Fibroblast of skin of scalp (primary cell): ENCODE measurements at regions not wholly inside any gene's neighbourhood (a gene's known extent, or its start where the extent isn't known, plus 50 kb on each side); places are given as distances from the start of the nearest gene placed in this dataset.
A peak's percentile ranks its signal among the peaks of the same experiment; 100 is the strongest.

Experiments
- DNase-seq: peaks from one replicate; pipeline ENCODE4 v3.0.0-alpha.2; 2013

DNA sequence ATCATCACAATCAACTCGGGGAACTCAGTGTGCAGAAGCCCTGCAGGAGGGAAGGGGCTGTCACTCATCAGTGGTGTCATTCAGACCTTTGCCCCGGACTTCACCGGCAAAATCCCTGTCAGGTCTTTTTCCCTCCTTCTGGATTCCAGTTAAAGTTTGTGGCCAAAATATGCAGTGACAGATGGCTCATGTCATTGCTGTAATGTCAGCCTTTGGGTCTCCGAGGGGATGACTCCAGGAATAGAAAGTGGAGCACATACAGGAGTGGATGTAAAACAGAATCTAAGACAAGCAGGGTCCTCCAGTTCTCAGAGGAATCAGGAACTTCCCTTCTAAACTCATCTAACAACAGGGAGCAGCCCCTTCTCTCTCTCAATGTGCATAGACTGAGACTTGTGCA lies 130.3 kb upstream of the RASSF8 start:
- DNase-seq, result no peak

DNA sequence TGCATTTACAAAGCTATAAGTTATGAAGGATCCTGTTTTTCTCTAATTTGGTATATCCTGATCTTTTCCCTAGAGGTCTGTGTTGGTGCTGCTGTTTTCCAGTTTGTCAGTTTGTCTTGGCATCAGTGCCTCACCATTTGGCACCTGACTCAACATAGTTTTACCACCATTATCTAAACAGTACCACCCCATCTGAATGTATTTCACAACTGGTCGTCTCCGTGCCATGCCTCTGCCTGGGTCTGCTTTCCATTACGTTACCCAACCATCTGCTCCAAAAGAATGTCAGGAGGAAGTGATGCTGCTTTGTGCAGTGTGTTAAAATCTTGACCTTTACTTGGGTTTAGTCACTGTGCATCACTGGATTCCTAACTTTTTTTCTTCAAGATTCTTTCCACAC lies 129.3 kb upstream of the RASSF8 start:
- peak; percentile 97 for DNase-seq

DNA sequence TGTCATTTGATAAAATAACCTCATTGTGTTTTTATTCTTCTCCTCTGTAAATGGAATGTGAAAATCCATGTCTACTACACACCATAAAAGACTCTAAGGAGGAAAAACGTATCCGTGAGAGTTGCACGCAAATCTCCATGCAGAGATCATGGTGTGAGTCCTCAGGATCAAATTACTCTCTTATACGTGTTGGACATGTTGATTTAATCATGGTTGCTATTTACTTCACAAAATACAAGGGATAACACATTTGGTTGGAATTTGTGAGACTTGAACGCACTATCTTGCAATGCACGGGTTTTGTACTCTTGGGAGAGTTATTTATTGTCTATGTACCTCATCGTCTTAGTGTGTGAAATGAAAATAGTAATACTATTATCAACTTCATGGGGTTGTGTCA lies 128.0 kb upstream of the RASSF8 start:
- peak; percentile 93 for DNase-seq

DNA sequence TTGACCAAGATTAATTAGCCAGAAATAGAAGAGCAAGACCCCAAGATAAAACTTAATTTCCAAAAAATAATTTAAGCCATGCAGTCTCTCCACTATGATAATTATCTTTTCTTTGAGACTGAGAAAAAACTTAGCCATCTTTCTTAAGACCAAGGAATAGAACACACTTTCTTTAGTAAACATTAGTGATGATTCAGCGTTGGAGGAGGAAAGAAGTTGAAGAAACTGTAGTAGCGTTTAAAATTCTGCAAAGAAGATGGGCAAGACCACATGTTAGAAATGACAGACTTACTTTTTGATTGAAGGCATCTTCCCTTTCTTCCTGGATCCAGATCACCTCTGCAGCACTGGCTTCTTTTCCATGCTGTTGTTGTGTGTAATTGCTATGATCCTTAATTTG lies 124.8 kb upstream of the RASSF8 start:
- no peak for DNase-seq

DNA sequence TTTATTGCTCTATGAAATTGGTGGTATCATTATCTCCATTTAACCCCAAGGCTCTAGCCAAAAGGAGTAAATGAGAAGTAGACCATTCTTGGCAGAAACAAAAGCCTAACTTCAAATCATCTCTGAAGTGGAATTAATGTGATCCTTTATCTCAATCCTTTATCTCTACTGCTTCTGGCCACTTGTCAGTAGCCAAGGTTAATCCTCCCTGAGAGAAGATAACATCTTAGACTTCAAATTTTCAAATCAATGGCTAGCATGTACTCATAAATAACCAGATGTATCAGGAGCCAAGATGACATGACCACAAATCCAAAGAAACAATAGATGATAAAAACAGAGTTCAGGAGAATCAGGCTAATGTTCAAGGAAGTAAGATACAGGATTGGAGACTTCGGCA lies 123.1 kb upstream of the RASSF8 start:
- DNase-seq, result no peak

DNA sequence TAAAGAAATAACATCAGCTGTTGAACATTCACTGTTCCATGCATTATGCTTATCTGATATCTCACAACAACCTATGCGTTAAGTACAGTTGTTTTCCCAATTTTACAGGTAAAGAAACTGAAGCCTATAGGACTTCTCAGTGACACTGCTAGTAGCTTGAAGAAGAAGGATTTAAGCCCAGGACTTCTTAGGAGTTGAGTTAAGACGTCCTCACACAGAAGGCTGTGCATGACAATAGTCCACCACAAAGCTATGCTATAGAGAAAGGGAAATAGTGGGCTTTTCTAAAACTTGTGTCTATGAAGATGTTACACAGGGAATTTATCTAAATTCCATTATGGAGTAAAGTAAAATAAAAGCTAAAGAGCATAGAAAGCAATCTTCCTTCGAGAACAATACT lies 120.5 kb upstream of the RASSF8 start:
- no peak for DNase-seq

DNA sequence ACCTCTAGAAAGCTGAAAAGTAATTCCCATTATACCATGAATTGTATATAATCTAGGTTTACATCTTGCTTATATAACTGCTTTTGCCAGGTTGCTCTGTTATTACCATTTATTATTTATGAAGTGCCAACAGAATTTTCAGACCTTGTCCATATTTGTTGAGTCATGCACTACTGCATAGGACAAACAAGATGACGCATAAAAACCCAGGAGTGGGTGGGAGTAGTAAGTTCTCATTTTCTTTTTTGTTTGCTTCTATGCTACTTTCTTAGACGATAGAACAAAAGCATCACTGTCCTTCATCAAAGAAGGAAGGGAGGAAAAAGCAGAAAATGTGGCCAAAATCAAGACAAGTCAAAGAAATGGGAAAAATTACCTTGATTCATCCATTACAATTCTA lies 119.0 kb upstream of the RASSF8 start:
- no peak for DNase-seq

DNA sequence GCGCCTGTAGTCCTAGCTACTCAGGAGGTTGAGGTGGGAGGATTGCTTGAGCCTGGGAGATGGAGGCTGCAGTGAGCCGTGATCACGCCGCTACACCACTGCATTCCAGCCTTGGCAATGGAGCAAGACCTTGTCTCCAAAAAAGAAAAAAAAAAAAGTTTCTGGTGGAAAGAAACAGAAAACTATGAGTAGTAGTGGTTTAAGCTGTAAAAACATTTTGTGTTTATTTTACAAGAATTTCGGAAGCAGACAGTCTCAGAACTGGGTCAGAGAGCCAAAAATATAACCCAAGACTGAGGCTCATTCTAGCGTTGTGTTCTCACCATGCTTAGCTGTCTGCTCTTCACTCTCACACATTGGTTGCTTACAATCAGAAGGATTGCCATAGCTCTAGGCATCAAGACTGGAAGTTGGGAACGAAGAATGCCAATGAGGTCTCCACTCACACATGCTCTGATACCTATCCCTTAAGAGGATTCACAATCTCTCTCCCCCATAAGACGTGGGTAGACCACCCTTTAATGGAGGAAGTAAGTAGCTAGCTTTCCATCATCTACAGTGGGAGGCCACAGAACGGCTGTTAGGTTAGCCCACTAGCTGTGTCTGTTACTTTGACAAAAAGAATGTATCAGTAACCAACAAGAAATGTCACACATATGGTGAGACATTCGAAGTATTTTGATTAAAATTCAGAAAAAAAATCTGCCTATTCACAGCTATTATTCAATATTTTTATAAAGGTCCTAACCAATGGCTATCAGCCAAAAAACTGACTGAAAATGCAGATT lies 117.6 kb upstream of the RASSF8 start:
- peak; percentile 86 for DNase-seq

DNA sequence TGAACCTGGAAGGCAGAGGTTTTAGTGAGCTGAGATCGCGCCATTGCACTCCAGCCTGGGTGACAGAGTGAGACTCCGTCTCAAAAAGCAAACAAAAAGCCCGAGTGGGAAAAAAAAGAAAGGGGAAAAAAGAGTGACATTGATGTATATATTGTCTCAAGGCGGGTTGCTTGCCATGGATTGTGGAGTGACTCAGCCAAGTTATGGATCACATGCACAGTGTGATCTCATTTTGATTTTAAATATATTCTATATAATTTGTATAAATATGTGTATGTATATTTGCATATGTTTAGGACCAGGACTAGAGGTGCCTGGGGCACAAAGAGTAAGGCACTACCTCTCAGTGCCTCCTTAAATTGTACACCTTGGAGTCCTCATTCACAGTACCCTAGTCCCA lies 116.2 kb upstream of the RASSF8 start:
- no peak for DNase-seq

DNA sequence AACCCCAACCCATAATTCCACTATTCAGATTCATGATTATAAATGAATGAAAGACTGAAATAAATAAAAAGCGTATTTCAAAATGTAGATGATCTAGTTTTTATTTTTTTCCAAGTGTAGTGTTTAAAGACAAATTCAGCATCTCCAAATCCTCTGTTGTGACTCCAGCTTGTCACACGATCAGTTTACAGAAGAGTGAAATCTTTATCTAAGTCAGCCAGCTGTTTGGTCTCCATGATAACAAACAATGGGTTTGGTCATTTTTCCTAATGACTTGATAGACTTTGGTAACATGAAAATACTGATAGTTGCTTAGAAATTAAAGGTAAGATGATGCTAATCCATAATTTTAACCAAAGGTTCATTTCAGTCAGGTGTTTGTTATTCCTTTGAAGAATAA lies 114.5 kb upstream of the RASSF8 start:
- no peak for DNase-seq

DNA sequence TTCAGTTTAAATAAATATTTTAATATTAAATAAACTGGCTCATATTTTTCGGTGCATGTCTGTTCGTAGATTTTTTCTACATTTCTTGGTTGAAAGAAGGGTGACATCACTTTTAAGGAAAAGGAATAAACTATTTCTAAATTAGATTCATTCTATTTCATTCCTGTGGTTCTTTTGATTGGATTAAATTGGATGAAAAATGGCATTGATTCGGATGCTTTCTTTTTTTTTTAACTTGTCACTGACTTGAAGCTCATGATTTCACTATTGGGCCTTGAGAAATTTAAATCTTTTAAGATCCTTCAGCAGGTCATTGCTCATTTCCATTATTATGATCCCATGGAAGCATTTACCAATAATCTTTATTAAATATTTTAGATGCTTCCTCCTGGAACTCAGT lies 113.1 kb upstream of the RASSF8 start:
- DNase-seq, result no peak

DNA sequence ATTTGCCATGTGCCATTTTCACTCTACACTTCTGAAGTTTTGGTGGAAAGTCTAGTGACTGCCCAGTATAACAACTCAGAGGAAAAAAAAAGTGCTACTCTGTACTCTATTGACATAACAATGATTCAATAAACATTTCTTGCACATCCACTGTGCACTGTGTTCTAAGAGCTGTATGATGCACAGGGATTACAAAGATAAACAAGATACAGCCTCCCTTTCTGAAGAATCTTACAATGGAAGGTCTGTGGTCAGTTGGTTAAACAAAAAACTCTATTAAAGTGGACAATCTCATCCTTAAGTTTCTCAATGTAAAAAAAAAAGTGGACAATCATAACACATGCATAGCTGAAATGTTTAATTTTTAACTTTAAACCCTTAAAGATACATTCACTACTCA lies 105.7 kb upstream of the RASSF8 start:
- no peak for DNase-seq

DNA sequence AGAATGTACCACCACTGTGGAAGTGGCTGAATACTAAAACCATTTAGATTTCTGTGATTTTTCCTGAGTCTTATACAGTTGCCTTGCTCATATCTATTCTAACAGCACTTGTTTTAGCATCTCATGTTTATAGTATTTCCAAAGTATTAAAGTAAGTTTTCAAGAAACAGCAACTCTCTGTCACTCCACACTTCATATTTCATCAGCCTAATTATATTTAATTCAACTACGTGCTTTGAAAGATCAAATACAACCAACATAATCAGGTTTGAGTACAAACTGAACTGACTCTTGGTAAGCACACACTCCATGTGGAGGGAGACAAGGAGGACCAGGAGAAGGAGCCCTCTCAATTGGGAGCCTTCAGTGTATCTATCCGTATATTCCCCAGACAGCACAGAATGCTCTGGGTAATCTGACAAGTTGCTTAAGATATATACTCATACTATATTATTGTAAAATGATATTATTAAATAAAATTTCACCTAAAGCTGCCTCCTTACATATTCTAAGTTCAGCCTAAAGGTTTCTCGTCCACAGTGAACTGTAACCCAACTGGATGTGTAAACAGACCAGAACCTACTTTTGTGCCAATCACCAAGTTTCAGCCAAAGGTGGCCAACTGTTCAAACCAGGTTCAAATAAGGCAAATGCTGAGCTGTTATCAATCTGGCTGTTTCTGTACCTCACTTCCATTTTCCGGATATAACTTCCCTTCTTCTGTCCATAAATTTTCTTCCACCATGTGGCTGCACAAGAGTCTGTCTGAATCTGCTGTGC lies 105.0 kb upstream of the RASSF8 start:
- no peak for DNase-seq

DNA sequence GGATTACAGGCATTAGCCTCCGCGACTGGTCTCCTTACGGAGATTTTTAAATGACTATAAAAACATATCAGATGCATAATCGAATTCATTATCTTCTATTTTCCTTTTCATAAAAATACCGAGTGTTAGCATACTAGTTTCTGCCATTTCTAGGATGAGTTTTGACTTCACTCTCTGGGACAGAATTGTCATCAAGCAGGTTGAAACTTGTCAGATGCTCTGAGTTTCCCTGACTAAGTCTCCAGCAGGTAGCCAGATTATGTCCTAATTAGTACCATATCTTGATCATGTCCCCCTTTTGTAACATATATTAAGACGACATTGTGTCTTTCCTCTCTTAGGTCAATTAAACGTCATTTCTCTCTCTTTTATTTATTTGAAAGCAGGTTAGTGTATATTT lies 103.5 kb upstream of the RASSF8 start:
- DNase-seq, result no peak

DNA sequence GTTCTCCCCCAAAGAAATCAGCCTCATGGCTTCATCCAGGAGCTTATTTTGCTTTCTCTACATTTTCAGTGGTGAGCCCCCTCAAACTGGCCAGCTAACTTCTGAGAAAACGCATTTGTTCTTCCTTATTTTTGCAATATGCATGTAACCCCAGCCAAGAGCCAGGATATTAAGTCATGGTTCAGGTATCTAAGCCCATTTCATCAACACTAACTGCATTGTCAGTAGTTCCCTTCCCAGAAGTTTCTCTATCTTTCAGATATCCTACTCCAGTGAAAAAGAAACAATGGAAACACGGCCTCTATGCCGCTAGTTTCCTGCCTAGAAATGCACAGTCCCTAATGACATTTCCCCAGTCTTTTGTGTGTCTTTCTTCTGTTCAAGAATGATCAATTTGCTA lies 102.8 kb upstream of the RASSF8 start:
- DNase-seq, result peak; percentile 21

DNA sequence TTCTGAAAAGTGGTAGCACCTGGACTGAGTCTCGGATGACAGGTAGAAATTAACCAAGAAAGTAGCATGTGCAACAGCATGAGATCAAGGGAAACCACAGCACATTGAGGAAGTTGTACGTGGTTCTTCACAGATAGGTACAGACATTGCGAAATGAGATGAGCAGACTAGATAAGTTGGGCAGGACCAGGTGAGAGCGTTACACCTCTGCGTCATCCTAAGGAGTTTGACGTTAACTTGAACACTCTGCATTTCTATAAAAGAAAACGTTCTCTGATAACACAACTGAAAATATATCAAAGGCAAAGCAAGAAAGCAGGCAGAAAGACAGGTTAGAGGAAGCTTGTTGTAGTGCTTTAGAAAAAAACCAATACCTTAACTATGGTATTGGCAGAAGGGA lies 98.5 kb upstream of the RASSF8 start:
- no peak for DNase-seq

DNA sequence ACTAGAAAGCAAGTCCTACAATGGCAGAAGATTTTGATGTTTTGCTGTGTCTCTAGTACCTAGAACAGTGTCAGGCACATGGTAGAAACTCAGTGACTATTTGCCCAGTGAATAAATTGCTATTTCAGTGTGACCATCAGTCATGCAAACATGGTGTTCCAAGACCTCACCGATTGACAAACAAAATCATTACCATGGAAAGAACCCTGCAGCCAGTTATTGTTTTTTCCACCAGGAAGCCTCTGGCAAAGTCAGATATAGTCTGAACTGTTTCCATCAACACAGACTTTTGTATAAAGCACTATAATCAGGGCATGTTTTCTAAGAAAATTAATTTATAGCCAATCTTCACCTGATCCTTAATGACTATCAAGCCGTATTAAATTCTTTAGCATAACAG lies 97.3 kb upstream of the RASSF8 start:
- DNase-seq, result no peak

DNA sequence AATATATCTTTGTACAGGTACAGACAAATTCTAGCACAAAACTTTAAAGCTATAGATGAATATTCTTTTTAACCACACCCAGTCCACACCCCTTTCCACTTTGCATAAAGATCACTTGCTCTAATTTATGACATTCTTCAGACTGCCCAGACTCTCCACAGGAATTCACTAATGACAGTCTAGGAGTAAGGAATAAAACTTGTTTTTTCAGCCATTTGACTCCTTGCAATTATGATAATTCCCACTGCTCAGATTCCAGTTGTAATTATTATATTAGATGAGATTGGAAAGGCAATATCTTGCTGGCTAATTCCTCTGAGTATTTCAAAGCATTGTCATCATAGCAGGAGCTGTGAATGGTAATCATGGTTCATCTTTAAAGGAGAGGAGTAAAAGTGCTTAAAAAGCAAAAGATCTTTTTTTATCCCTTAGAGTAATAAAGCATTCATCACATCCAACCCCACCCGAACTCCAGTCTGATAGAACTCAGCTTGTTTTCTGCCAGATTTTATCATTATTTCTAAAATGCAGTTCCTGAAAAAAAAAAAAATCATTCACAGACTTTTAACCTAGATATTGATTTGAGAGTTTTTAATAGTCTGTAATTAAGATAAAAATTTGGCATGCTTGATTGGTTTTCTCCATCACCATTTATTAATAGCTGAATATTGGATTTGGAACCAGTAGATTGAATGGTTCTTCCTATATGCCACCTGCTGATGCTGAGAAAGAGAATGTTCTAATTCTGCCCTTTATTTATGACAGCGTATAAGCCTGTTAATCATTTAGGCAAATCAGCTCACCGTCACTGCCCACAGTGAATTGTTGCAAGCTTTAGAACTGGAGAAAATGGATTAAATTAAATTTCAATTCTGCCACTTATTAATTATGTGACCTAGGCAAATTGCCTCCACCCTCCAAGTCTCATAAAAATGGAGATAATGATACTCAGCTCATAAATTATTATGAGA lies 93.9 kb upstream of the RASSF8 start:
- peak; percentile 34 for DNase-seq

DNA sequence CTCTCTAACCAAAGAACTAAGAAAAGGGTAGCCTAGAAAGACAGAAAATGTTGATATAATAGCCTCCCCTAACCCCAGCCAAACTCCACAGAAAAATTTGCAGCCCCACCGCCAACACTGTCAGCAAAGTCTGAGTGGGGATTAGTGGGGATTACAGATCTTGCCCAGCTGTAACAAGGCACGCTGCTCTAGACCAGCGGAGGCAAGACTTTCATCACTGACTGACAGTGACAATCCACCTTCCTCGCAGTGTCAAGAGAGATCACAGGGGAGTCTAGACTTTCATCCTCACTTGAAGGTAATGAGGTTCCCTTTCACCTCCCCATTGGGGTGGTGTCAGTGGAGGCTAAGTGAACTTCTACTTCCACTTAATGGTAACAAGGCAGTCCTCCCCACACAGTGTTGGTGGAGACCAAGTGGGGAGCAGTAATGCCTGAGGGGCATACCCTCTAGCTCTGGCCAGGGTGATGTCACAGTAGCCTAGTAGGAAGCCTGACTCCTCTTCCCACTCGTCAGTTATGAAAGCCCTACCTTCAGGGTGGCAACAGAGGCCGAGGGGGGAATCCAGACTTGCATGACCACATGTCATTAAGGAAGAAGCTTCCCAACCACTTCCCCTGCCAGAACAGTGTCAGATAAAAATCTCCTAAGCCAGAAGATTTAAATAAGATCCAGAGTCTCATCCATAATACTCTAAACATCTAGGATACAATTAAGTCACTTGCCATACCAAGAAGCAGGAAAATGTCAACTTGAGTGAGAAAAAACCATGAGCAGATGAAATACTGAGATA lies 91.7 kb upstream of the RASSF8 start:
- DNase-seq, result no peak

DNA sequence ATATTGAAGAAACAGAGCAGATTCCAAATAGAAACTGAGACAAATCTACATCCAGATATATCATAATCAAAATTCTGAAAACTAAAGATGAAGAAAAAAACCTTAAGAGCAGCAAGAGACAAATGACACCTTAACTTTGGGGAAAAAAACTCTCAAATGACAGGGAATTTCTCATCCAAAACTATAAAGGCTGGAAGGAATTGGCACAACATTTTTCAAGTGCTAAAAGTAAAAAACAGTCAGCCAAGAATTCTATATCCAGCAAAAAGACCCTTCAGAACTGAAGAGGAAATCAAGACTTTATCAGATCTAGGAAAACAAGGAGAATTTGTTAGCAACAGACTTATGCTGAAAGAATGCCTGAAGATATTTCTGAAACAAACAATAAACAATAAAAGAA lies 90.3 kb upstream of the RASSF8 start:
- DNase-seq, result no peak

DNA sequence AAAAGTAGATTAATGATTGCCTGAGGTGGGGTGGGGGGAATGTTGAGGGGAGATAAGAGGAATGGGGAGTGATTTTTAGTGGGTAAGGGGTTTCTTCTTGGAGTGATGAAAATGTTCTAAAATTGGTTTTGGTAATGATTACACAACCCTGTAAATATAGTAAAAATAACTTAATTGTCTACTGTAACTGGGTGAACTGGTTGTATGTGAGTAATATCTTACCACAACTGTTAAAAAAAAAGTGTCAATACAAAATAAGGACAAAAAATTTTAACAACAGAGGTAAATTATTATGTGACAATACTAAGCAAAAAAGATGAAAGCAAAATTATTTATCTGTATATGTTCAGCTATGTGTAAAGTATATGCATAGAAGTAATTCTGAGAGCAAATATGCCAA lies 86.3 kb upstream of the RASSF8 start:
- no peak for DNase-seq

DNA sequence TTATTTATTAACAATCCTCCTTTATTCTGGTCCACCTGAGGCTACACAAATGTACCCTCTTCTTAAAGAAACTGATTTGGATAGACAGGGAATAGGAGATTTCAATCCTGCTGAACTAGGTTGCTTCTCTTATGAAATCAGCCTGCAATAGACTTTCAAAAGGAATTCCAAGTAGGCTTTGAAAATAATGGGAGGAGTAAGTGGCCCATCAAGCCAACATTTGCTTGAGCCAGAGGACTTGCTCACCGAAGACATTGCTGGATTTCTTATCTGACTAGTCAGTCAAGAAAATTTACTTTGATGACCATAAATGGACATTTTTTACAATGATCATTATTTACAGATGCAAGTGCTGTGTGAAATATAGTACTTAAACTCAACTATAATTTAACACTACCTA lies 82.8 kb upstream of the RASSF8 start:
- peak; percentile 7 for DNase-seq
